Left lobe of liver (tissue), 2 donors: ENCODE measurements at regions not wholly inside any gene's neighbourhood (a gene's known extent, or its start where the extent isn't known, plus 50 kb on each side); places are given as distances from the start of the nearest gene placed in this dataset.
"Not testable (repeated sequence)": the region's sequence is repeated elsewhere in the genome, so short reads cannot be mapped to it uniquely, and the experiment has no call there.

Experiments
- ATAC-seq: fragments of 200-7000 bp; cut with Tn5 transposase; one replicate; pipeline ENCODE4 v1.9.1; 2020; ENCODE audit warnings: mild to moderate bottlenecking, moderate library complexity
- DNase-seq: peaks from one replicate; pipeline ENCODE4 v3.0.0-alpha.2; 2020; ENCODE audit warnings: low spot score
- donor health status: DM: no; HTN: no; CAD: no; lungs with moderate emphysema.
- donor health status: DM: no; HTN: yes; CAD: no.

DNA sequence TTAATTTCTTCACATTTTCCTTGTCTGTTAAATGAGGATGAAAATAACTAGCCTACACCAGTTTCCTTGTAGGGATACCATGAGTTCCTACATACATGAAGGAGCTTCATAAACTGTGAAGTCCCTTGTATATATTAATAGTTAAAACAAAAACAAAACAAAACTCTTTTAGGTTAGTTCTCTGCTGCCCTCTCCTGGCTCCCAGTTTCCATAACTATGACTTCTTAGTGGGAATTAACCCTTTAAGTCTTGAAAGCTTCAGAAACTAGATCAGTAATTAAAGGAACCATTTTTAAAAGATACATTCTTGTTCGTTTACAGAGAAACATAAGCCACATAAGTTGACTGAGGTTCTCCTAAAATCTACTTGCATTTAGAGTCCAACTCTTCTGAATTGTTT is 500.0 kb upstream of the C9orf72 start:
- DNase-seq (no peak), ATAC-seq (peak; percentile 87)

DNA sequence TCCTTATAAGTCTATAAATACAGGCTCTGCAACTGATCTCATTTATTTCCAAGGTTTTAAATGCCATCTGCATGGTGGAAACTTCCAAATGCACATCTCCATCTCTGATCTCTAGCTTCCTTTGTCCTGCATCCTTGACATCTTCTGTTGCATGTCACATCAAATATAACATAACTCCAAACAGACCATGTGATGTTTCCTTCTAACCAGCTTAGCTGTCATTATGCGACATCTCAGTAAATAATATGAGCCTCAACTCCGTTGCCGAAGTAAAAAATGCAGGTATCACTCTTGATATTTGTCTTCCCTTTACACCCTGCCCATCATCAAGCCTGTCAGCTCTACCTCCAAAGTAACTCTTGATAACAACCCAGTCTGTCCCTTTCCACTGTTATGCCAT is 506.4 kb upstream of the C9orf72 start:
- DNase-seq = no peak
- no peak for ATAC-seq

DNA sequence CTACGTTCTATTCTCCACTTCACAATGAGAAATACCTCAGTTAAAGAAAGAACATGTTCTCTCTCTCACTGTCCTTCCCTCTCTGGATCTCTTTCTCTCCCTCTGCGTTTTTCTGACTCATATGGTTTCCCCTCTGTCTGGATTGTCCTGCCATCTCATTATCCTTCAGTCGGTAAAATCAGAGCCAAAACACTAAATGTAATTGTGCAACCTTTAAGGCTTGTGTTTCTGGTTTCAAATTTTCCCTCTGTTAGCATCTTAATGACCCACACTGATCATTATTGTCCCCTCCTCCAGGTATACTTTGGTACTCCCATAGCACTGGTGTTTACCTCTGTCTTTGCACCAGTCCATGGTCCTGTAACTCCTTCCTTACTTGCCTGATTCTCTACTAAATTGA is 509.4 kb upstream of the C9orf72 start:
- DNase-seq (no peak), ATAC-seq (no peak)

DNA sequence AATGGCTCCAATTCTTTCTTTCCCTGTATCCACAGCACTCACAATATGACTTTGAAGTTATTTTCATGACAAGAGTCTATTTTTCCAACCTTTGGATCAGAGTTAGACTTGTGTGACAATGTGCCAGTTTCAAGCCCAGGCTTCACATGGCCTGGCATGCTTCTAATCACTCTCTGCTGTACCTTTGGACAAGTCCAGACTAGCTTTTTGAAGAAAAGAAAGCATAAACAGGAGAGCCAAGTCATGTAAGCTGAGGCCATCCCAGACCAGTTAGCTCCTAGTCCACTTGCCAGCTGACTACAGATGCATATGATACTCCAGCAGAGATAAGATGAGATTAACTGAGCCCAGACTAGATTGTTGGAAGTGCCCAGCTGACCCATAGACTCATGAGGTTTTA is 513.6 kb upstream of the C9orf72 start:
- DNase-seq = no peak

DNA sequence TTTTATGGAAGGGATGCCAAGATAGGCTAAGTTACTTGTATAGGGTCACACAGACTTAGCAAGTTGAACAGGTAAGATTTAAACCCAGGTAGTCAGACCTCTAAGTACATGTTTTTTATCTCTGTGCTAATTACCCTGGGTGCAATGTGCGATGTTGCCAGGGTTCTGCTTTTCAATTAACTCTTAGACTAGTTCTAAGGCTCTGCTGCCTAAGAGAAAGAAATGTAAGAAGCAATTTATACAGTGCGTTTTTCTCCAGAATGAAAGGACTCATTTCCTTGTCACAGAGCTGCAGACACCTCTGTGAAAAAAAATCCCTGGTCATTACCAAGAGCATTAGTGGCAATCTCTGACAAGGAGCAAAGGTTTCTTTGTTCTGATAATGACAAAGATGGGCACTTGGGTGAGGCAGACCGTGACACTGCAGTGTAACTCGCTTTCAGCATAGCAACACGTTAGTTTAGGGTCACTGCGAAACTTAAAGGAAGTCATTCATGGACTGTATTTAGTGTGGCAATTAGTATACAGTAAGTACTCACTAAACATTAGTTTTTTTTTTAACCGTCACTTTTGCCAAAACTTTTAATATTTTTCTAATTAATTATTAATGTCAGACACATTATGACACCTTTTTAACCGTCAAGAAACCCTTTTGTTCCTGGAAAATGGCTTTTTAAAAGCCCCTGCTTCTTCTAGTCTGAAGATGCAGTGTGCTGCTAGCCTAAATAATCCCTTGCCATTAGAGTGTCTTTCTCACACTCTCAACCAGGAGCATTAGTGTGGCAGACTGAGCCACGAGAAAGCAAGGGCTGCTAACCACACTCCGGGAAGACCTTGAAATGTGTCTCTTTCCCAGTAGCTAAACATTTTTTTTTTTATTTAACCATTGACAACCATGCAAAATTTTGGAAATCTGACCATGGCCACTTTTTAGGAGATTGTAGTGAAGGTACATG is 520.0 kb upstream of the C9orf72 start:
- no peak for ATAC-seq

More for the DNA sequence above, 513.6 kb upstream of the C9orf72 start:
- ATAC-seq = no peak

DNA sequence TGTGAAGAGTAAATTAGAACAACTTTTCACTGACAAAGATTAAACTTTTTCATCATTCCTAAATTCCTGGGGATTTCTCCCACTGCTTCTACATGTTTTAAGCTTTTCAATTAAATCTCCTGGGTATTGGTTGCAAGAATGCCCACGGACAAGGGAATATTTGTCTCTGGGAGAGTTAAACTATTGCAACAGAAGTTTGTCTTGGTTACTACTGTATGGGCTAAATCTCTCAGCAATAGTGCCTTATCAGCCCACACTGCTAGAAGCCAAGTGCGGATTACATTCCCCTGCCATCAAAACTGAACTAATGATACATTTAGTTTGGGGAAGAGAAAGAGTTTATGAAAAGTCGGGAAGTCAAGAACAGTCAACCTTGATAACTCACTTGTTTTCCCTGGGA is 528.2 kb upstream of the C9orf72 start:
- DNase-seq (no peak), ATAC-seq (no peak)

More for the DNA sequence above, 520.0 kb upstream of the C9orf72 start:
- no peak for DNase-seq

DNA sequence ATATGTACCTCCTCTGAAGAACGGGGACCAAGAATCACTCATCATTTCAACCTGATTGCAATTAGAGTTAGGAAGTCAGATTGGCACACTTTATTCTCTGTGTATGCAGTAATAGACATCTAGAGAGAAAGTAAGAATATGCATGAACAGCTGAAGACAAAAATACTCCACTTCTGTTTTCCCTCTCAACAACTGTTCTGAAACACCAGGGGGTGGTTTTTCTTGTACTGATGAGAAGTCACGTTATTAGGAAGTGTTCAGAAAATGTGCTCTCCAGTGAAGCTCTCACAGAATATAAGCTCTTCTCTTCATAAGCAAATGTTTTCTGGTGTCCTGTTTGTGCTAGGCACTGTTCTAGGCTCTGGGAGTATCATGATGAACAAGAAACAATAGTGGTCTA is 531.7 kb upstream of the C9orf72 start:
- ATAC-seq = no peak
- DNase-seq = no peak

DNA sequence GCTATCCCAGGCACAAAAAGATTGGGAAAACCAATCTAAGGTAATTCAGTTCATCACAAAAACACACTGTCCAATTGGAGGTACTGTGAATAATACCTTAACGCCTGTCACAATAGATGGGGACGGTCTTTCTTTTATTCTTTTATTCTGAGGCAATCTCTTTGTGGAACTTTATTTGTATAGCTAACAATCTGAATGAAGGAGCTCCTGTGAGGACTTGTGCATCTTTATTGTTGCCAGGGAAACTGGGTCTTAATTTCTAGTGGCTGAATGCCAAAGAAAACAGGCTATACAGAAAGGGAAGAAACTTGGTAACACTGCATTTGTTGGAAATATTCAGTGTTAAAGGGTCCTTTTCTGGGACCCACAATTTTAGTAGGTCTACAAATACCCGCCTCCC is 546.9 kb upstream of the C9orf72 start:
- ATAC-seq (no peak), DNase-seq (no peak)

DNA sequence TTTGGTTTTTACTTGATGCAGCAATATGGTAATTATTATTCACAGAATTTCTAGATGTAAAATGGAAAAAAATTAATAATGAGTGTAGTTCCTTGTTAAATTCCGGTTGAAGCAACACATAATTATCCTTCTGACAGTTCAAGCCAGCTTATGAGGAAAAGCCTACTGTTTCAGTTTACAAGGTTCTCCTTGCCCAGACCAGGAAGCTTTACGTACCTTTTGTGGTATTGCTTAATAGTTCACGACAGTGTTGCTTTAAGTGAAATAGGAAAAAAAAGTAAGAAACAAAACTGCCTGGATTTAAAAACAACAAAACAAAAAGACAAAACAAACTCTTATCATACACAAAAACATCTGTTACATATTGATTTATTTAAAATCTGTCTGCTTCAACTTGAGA is 547.3 kb upstream of the C9orf72 start:
- ATAC-seq = no peak
- no peak for DNase-seq

DNA sequence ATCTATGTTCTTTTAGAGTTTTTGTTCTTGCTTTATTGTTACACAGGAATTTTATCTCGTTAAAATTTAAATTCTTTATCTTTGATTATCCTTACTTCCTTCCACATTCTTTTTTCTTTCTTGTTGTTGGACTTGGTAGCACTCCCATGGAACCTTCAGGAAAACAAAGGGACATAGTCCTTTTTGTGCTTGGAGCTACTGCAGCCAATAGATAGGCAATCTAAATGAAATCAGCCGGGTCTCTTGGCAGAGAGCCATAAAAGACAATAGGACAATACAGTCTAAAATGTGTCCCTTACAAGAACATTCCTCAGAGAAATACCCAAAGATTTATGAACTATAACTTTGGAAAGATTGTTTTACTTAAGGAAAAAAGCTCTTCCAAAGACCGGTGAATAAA is 548.1 kb upstream of the C9orf72 start:
- ATAC-seq = no peak

DNA sequence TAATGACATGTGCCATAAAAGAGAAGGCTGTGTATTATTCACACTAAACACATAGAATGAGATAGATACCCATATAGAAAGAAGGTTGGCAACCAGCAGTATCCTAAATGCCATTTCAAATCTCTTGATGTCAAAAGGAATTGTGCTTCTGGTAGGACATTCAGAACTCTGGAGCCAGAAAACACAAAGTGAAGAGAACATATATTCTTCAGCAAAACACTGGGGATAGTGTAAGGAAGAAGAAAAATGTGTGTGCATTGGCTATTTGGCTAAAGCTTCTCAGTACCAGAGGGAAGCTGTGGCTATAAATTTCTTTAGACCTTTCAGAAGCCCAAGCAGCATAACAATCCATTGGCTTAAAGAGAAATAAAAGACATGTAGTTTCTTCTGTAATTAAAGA is 551.6 kb upstream of the C9orf72 start:
- ATAC-seq = no peak
- no peak for DNase-seq

More for the DNA sequence above, 548.1 kb upstream of the C9orf72 start:
- no peak for DNase-seq

DNA sequence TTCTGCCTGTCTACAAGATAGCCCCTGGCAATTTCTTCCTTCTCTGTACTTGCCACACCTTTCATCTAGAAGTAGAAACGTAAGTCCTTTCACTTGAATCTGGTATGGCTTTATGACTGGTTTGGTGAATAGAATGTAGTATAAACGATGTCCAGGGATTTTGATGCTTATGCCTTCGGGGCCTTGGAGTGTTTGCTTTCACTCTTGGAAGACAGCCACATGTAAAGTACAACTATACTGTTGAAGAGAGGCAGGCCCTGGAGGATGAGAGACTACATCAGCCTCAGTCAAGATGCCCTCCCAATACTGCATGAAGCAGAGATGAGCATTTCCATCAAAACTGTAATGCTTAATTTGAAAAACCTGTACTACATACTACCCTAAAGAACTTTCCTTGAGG is 553.8 kb upstream of the C9orf72 start:
- DNase-seq (no peak), ATAC-seq (no peak)

DNA sequence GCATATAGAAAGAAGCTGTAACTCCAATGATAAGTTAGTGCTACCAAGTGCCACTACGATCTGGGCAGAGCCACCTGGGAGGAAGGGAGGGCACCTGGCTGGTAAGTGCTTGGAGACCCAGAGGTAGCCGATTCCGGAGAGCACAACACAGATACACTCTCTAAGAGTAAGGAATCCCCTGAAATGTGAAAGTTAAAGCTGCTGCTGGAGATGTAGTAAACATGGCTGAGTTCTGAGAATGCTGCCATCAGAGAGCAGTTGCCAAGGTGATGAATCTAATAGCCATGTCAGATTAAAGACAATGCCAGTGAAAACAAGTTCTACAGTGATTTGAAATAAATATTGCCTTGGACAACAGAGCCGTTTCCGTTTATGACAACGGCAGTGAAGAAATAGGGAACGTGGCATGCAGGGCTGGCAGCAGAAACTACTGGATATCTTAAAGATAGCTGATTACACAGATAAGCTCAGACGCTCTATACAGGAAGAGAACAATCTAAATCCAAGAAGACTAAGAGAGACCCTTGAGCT is 561.2 kb upstream of the C9orf72 start:
- DNase-seq (no peak), ATAC-seq (no peak)

DNA sequence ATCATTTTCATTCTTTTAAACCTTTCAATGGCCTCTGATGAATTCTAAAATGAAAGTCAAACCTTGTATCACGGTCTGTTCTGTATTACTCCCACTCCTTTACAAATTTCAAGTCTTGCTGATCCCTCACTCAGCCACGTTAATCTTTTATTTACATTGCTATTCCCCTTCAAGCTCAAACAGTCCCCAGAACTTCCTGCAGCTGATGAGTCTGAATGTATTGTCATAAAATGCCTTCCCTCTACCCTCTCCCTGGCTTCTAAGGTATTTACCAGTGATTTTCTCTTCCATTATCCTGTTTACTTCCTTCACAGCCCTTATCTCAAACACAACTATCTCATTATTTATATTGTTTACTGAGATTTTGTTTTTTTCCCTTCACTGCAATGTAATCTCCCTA is 562.3 kb upstream of the C9orf72 start:
- no peak for DNase-seq
- no peak for ATAC-seq

DNA sequence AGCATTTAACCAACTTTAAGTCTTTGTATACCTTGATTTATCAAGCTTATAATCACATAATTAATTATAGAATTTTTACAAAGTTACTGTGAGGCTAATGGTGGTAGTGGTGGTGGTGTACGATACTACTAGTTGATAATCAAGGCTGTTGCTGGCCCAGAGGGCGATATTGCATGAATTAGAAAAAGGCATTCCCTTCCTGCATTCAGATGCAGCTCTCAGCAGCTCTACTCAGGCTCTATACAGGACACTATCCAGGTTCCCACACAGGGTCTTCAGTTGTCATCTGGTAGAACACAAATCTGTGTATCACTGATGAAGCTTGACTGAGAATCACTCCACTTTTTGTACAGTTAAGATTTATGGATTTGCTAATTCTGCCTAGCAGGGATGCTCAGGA is 562.8 kb upstream of the C9orf72 start:
- DNase-seq (no peak), ATAC-seq (no peak)

DNA sequence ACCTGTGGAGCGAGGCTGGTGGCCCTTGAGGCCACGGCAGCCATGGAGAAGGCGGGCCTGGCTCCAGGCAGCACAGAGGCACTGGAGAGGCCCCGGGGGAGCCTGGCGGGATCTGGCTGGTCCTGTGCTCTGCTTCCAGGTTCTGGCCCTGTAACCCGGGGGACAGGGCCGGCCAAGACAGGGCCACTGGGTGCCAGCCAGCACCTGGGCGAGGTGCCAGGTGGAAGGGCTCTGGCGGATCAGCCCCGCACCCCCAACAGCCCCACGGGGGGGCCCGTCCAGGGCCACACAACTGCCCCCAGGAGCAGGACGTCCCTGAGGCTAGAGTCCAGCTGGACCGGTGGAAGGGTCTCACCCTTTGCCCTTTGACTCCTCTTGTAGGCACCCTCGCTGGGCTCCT is 574.1 kb upstream of the C9orf72 start:
- ATAC-seq, DNase-seq: not testable (repeated sequence)

DNA sequence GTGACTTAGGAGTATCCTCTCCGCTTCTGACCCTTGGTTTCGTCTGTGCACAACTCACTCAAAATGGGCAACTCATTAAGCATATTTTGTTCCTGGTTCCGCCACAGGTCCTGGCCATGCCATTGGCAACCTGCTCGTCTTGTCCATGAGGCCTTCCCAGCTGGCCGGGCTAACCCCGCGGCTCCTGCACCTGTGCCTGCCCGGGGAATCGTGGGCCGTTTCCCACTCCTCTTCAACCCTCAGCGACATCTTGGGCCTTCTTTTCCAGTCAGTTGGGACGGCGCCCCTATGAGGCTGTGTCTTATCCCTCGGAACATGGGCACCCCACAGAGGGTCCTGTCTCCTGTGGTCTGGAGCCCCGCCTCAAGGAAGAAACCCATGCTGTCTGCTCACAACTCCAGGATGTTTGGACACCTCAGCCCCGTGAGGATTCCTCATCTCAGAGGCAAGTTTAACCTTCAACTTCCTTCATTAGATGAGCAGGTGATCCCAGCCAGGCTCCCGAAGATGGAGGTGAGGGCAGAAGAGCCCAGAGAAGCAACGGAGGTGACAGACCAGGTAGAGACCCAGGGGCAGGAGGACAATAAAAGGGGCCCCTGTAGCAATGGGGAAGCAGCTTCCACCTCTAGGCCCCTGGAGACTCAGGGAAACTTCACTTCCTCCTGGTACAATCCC is 574.8 kb upstream of the C9orf72 start:
- ATAC-seq, DNase-seq: not testable (repeated sequence)

DNA sequence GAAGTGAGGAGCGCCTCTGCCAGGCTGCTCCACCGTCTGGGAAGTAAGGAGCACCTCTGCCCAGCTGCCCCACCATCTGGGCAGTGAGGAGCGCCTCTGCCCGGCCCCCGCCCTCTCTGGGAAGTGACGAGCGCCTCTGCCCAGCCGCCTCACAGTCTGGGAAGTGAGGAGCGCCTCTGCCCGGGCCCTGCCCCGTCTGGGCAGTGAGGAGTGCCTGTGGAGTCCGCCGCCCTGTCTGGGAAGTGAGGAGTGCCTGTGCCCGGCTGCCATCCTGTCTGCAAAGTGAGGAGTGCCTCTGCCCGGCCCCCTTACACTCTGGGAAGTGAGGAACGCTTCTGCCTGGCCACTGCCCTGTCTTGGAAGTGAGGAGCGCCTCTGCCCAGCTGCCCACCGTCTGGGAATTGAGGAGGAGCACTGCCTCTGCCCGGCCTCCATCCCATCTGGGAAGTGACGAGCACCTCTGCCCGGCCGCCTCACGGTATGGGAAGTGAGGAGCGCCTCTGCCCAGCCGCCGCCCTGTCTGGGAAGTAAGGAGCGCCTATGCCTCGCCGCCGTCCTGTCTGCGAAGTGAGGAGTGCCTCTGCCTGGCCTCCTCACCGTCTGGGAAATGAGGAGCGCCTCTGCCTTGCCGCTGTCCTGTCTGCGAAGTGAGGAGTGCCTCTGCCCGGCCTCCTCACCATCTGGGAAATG is 576.2 kb upstream of the C9orf72 start:
- not testable (repeated sequence) for DNase-seq, ATAC-seq

DNA sequence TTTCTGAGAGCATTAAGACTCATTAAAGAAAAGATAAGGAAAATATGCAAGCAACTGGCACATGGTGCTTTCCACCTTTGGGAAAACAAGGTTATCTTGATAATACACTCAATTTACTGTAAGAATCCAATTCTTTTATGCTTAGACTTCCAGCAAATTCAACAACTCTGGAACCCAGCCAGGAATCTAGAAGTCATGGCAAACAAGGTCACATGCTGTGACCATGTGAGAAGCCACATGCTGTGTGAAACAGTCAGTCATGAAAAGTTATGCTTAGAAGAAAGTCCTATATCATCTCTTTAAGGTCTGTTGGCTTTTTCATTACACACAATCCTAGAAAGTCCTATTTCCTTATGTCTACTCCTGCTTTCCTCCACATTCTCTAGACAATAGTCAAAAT is 581.8 kb upstream of the C9orf72 start:
- DNase-seq (no peak), ATAC-seq (no peak)

DNA sequence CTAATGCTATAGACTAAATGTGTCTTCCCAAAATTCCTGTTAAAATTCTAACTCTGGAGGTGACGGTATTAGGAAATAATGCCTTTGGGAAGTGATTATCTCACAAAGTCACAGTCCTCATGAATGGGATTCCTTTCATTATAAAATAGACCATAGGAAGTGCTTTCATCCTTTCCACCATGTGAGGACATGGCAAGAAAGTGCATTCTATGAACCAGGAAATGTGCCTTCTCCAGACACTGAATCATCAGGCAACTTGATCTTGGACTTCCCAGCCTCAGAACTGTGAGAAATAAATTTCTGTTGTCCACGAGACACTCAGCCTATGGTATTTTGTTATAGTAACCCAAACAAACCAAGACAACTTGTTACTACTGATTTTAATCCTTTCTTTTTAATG is 582.4 kb upstream of the C9orf72 start:
- no peak for ATAC-seq
- no peak for DNase-seq

DNA sequence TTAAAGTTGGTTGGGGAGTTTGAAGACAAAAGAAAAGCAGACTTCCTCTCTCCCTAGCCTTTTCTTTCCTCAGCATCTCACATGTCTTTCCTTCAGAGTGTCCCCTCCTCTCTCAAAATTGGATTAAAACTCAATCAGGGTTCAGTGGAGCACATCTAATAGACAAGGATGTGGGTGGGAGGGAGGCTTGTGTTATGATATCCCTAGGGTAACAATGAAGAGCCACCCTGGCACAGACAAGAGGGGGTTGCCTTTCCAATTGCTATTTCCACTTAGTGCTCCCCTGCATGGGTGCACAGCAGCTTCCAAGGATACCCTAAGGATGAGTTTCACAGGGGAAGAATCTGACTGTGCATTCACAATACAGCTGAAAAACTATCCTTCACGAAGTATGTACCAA is 585.2 kb upstream of the C9orf72 start:
- DNase-seq = no peak
- no peak for ATAC-seq
